ENCODE measurements at regions not wholly inside any gene's neighbourhood (a gene's known extent, or its start where the extent isn't known, plus 50 kb on each side); places are given as distances from the start of the nearest gene placed in this dataset.

DNA sequence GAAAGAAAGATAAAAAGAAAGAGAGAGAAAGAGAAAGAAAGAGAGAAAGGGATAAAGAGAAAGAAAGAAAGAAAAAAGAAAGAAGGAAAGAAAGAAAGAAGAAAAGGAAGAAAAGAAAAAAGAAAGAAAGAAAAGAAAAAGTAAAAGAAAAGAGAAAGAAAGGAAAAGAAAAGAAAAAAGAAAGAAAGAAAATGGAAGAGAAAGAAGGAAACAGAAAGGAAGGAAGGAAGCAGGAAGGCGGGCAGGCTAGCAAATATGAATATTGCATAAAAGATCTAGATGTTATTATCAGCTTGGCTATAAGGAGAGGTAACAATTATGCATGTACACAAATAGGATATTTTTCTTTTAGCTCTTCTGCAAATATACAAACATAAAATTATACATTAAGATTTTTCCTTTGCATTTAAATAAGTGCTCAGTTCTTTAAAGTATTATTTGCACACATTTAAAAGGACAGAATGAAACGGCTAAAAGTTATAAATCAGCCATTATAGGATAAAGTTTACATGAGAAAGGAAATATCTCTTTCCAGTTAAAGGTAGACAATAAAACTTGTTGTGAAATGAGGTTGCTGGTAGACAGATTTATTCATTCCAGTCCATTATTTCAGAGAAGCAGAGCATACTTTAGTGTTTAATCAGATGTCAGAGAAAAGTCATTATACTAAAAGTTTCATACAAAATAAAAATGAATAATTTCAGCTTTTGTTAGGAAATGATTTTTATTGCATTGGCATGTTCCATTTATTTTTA, 511.4 kb downstream of the KCNJ3 start:
- TF ChIP-seq, protein P1, sequence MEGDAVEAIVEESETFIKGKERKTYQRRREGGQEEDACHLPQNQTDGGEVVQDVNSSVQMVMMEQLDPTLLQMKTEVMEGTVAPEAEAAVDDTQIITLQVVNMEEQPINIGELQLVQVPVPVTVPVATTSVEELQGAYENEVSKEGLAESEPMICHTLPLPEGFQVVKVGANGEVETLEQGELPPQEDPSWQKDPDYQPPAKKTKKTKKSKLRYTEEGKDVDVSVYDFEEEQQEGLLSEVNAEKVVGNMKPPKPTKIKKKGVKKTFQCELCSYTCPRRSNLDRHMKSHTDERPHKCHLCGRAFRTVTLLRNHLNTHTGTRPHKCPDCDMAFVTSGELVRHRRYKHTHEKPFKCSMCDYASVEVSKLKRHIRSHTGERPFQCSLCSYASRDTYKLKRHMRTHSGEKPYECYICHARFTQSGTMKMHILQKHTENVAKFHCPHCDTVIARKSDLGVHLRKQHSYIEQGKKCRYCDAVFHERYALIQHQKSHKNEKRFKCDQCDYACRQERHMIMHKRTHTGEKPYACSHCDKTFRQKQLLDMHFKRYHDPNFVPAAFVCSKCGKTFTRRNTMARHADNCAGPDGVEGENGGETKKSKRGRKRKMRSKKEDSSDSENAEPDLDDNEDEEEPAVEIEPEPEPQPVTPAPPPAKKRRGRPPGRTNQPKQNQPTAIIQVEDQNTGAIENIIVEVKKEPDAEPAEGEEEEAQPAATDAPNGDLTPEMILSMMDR (IDR thresholded peaks at IDR 0.05; ENCODE audit: low read depth, low read length): no peak
- no peak for TF ChIP-seq EZH2phosphoT487 (IDR thresholded peaks at IDR 0.05; ENCODE audit: low read depth)
